GM18907 (cell line): ENCODE measurements at regions not wholly inside any gene's neighbourhood (a gene's known extent, or its start where the extent isn't known, plus 50 kb on each side); places are given as distances from the start of the nearest gene placed in this dataset.

Experiments used
- ATAC-seq: cut with Tn5 transposase; IDR thresholded peaks from one replicate; pipeline ENCODE4 v1.9.1; 2021; ENCODE audit warnings: mild to moderate bottlenecking, moderate library complexity; ENCODE audit not compliant: unreplicated experiment

DNA sequence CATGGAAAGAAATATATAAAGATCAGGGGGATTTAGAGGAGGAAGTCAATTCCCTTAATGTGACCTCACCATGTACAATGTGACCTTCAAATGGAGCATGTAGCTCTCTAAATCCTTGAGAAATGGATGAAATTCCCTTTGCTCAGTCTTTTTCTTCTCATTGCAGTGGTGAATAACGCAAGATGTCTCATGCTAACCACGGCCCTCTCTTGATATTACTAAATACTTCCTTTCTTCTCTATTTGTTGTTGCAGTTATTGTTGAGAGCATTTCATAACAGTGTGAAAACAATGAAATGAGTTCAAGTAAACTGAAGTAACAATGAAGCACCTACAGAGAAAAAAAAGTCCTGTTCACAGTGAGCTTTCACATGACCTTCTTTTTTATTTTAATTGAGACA, 55.6 kb downstream of the ZNF281 start:
- ATAC-seq: no peak

DNA sequence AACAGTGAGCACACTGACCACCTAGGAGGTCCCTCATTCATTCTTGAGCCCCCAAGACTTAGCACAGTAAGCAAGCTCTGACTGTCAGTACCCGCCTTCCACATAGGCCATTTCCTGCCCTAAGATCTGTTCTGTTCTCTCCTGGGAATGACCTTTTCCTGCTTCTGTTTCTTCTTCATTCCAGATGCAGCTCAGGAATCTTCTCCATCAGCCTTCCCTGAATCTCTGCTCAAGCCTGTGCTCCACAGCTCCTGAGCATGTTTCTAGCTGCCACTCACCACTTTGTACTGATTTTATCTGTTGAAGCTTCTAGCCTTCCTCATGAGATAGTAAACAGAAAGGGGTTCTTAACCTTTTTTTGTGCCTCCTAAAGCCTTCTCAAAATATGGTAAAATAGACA, 56.6 kb downstream of the ZNF281 start:
- ATAC-seq: no peak

GRCh38 chr1:200351826-200352549, 57.8 kb downstream of the ZNF281 start:
- peak; percentile 62 for ATAC-seq

DNA sequence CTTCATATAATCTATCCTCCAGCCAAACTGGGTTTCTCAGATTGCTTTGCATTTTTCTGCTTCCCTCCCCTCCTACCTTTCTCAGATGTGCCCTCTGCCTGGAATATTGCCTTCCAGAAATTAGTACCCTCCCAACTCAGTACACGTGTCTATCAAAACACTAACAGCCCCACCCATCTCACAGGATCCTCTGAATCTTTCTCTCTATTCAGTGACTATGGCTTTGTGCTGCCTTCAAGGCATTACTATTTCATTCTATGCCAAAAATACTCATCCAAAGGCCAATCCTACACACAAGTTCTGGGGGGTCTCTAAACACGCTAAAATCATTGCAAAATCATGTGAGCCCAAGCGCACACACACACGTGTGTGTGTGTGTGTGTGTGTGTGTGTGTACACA, 58.4 kb downstream of the ZNF281 start:
- no peak for ATAC-seq

DNA sequence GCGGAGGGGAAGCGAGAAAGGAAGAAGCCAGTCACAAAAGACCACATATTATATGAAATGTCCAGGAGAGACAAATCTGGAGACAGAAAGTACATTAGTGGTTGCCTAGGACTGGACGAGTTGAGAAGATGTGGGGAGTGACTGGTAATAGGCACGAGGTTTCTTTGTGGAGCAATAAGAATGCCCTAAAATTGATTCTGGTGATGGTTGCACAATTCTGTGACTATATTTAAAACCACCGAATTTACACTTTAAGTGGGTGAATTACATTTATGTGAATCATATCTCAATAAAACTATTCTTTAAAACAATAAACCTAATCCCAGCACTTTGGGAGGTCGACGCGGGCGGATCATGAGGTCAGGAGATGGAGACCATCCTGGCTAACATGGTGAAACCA, 63.1 kb downstream of the ZNF281 start:
- no peak for ATAC-seq

GRCh38 chr1:200345520-200345919, 64.3 kb downstream of the ZNF281 start:
- ATAC-seq: no peak

- ATAC-seq: no peak
Measured at GRCh38 chr1:200343874-200344273, 66.0 kb downstream of the ZNF281 start.

DNA sequence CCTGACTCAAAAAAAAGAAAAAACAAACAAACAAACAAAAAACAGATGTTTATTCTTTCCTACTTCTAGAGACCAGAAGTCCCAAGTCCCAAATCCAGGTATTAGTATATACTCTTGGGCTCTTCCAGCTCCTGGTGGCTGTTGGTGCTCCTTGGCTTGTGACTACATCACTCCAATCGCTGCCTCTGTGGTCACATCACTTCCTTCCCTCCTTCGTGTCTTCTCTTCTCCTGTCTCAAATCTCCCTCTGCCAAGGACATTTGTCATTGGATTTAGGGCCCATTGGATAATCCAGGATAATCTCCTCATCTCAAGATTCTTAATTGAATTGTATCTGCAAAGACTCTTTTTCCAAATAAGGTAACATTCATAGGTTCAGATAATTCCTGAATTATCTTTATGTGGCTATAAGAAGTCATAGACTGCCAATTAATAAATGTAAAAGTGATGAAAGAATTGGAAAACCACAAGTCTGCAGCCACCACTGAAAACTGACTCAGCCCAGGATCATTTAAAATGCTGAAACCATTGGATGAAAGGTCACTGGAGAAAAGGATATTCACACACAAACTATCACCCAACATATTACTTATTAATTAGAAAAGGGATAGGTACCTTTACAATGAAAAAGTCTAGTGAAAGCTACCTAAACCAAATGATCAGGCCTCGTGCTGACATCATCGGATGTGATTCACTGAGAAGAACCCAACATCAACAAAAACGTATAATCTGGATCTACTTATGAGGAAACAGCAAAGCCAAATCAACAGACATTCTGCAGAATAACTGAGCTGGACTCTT, 67.1 kb downstream of the ZNF281 start:
- ATAC-seq: no peak

DNA sequence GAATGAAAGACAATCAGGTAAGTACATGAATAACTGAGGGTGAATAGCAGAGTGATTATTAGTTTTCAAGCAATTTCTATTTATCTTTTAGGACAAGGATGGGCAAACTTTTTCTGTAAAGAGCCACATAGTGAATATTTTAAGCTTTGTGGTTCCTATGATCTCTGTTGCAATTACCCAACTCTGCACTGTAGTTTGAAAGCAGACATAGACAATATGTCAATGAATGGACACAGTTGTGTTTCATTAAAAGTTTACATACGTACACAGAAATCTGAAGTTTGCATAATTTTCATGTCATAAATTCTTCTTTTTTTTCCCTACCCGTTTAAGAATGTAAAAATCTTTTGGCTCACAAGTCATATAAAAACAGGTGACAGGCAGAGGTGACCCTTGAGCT, 71.4 kb downstream of the ZNF281 start:
- ATAC-seq: no peak

DNA sequence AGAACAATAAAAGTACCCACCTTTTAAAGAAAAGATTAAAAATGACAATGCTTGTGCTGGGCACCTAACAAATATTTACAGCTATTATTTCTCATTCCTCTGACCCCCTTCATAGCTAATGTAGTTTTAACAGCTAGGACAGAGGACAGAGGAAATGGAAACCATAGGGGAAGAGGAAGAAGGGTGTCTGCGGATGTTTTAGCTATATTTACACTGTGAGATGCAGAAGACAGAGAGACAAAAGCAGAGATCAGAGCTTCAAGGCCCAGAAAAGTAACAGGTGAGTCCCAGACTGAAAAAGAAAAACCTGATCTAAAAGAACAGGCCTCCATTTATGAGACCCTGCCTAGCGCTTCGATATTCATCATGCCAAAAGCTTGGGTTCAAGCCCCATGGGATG, 72.0 kb downstream of the ZNF281 start:
- ATAC-seq: no peak

GRCh38 chr1:200337410-200337809, 72.4 kb downstream of the ZNF281 start:
- ATAC-seq: no peak

- ATAC-seq: no peak
Measured at GRCh38 chr1:200336901-200337391, 72.9 kb downstream of the ZNF281 start.

DNA sequence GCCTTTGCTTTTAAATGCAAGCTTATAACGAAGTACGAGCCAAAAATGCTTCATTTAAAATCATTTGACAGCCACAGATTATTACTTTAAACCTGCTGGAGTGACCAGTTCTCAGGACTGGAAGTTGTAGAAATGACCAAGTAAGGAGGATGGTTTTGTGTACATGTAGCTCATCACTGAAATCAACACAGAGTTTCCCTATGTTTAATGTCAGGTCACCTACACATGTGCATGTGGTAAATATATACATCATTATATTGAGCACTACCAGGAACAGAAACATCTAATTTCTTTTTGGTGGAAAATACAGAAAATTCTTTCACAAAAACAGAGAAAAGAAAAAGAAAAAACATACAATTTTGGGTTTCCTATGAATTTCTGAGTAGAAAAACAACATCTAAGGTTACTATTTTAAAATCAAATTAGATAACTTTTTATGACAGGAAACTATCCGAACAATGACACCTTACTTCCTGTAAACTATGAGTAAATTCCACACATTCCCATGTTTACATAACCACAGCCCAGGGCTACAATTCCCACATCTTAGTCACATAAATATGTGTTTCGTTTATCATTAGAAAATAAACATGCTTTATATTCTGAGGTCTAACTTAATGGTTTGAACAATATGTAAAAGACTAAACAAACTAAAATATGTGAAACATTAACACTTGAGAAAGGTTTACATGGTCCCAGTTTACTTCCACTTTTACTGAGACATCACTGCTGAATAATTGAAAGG, 73.6 kb downstream of the ZNF281 start:
- no peak for ATAC-seq

- no peak for ATAC-seq
Measured at GRCh38 chr1:200334661-200335256, 75.1 kb downstream of the ZNF281 start.

- no peak for ATAC-seq
Measured at GRCh38 chr1:200333329-200333728, 76.5 kb downstream of the ZNF281 start.

- ATAC-seq: no peak
Measured at GRCh38 chr1:200332716-200333115, 77.1 kb downstream of the ZNF281 start.

GRCh38 chr1:200330741-200331428, 79.0 kb downstream of the ZNF281 start:
- ATAC-seq: no peak

GRCh38 chr1:200329208-200329882, 80.5 kb downstream of the ZNF281 start:
- no peak for ATAC-seq

- no peak for ATAC-seq
Measured at GRCh38 chr1:200328379-200328778, 81.5 kb downstream of the ZNF281 start.

GRCh38 chr1:200323856-200324400, 85.9 kb downstream of the ZNF281 start:
- ATAC-seq: no peak
